Astrocyte (in vitro differentiated cells and primary cell): ENCODE measurements at regions not wholly inside any gene's neighbourhood (a gene's known extent, or its start where the extent isn't known, plus 50 kb on each side); places are given as distances from the start of the nearest gene placed in this dataset.

Experiments
- EZH2 ChIP-seq: IDR thresholded peaks from 2 replicates; pipeline ENCODE4 v1.6.1; 2012; ENCODE audit warnings: mild to moderate bottlenecking, low read length, inconsistent platforms; ENCODE audit not compliant: insufficient read depth
- TF ChIP-seq, protein P1 (sequence below): IDR thresholded peaks from 2 replicates; pipeline ENCODE4 v1.5.1; 2011; ENCODE audit warnings: low read depth, mild to moderate bottlenecking, inconsistent platforms, low read length, moderate library complexity; ENCODE audit not compliant: insufficient read depth

DNA sequence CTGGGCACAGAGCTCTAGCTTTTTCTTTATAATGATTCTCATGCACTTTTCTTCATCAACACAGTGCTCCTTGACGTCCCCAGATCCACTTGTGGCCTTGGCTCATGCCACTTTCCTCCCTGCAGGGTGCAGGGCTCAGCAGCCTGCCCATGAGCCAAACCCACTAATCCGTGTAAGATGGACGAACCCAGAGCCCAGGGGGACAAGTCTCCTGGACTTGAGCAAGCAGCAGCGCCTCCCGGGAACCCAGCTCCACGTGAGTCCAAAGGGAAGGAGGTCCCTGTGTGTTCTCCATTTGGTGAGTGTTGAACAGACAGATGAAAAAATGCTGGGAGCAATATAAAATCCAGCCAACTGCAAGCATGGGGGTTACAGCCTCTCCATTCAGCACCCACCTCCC is 470.6 kb upstream of the HS6ST1 start:
- TF ChIP-seq, protein P1, sequence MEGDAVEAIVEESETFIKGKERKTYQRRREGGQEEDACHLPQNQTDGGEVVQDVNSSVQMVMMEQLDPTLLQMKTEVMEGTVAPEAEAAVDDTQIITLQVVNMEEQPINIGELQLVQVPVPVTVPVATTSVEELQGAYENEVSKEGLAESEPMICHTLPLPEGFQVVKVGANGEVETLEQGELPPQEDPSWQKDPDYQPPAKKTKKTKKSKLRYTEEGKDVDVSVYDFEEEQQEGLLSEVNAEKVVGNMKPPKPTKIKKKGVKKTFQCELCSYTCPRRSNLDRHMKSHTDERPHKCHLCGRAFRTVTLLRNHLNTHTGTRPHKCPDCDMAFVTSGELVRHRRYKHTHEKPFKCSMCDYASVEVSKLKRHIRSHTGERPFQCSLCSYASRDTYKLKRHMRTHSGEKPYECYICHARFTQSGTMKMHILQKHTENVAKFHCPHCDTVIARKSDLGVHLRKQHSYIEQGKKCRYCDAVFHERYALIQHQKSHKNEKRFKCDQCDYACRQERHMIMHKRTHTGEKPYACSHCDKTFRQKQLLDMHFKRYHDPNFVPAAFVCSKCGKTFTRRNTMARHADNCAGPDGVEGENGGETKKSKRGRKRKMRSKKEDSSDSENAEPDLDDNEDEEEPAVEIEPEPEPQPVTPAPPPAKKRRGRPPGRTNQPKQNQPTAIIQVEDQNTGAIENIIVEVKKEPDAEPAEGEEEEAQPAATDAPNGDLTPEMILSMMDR: no peak
- no peak for TF ChIP-seq EZH2
